Endodermal cell (in vitro differentiated cells): ENCODE measurements at regions not wholly inside any gene's neighbourhood (a gene's known extent, or its start where the extent isn't known, plus 50 kb on each side); places are given as distances from the start of the nearest gene placed in this dataset.

ENCODE experiments used
- DNase-seq: peaks from one replicate; pipeline ENCODE4 v3.0.0-alpha.2; 2017
- H3K27ac ChIP-seq: 2 replicates; pipeline ENCODE4 v1.5.1; 2013; ENCODE audit warnings: mild to moderate bottlenecking, low read depth, low read length, moderate library complexity
- H3K27me3 ChIP-seq: 2 replicates; pipeline ENCODE4 v1.6.1; 2013; ENCODE audit warnings: mild to moderate bottlenecking, low read length, moderate library complexity; ENCODE audit not compliant: insufficient read depth, control insufficient read depth, poor library complexity, severe bottlenecking
- H3K36me3 ChIP-seq: 2 replicates; pipeline ENCODE4 v1.7.0; 2013; ENCODE audit warnings: mild to moderate bottlenecking, low read length, moderate library complexity; ENCODE audit not compliant: control insufficient read depth, insufficient read depth
- H3K4me1 ChIP-seq: one replicate; pipeline ENCODE4 v1.7.0; 2013; ENCODE audit warnings: low read length; ENCODE audit not compliant: control insufficient read depth, insufficient read depth
- H3K4me3 ChIP-seq: 2 replicates; pipeline ENCODE4 v1.5.1; 2013; ENCODE audit warnings: mild to moderate bottlenecking, low read length, moderate library complexity
- H3K9ac ChIP-seq: 2 replicates; pipeline ENCODE4 v1.6.1; 2013; ENCODE audit warnings: mild to moderate bottlenecking, low read length, moderate library complexity; ENCODE audit not compliant: poor library complexity, severe bottlenecking; ENCODE audit errors: extremely low read depth
- H3K9me3 ChIP-seq: 2 replicates; pipeline ENCODE4 v1.6.1; 2013; ENCODE audit warnings: mild to moderate bottlenecking, low read length, moderate library complexity; ENCODE audit not compliant: control insufficient read depth
- H3K27ac Mint-ChIP-seq: 2 replicates; pipeline ENCODE4 v1.8.0; 2020; ENCODE audit warnings: mixed read lengths
- H3K27me3 Mint-ChIP-seq: 2 replicates; pipeline ENCODE4 v1.8.0; 2021; ENCODE audit warnings: mild to moderate bottlenecking, mixed read lengths; ENCODE audit not compliant: insufficient read depth
- H3K36me3 Mint-ChIP-seq: 2 replicates; pipeline ENCODE4 v1.8.0; 2020; ENCODE audit warnings: low read depth, mixed read lengths
- H3K4me1 Mint-ChIP-seq: 2 replicates; pipeline ENCODE4 v1.8.0; 2020; ENCODE audit warnings: mixed read lengths
- H3K4me3 Mint-ChIP-seq: 2 replicates; pipeline ENCODE4 v1.8.0; 2020; ENCODE audit warnings: mild to moderate bottlenecking, moderate library complexity, mixed read lengths
- H3K9me3 Mint-ChIP-seq: 2 replicates; pipeline ENCODE4 v1.8.0; 2020; ENCODE audit warnings: mild to moderate bottlenecking, mixed read lengths
- CTCF ChIP-seq: fragments of 200-600 bp; sonication (generic); conservative IDR thresholded peaks from 2 replicates; pipeline ENCODE4 v1.5.0; 2021; ENCODE audit warnings: antibody characterized with exemption, mild to moderate bottlenecking
- WGBS, 2 experiments: methylation state at CpG; one replicate each; pipeline versions ENCODE4 v1.1.5 to v1.1.7; 2013; ENCODE audit warnings: missing lambda C conversion rate in 2 of 2, mixed read lengths in 1 of 2; ENCODE audit not compliant: insufficient coverage in 1 of 2, insufficient read length in 1 of 2; 5-methylcytosine and 5-hydroxymethylcytosine counted together

DNA sequence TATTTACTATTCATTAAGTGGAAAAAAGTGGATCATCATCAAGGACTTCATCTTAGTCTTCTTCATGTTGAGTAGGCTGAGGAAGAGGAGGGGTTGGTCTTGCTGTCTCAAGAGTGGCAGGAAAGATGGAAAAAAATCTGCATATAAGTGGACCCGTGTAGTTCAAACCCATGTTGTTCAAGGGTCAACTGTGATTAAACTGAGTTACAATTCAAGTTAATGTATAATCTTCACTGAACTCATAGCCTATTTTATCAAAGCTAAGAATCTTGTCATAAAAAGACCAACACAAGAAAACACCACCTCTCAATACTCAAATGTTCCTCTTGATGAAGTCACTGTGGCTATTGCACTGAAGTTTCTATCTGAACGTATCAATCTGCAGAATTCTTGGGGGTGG is 260.2 kb downstream of the FNDC1 start:
- no peaks in the 10 kb centered on the region for H3K4me1 Mint-ChIP-seq

DNA sequence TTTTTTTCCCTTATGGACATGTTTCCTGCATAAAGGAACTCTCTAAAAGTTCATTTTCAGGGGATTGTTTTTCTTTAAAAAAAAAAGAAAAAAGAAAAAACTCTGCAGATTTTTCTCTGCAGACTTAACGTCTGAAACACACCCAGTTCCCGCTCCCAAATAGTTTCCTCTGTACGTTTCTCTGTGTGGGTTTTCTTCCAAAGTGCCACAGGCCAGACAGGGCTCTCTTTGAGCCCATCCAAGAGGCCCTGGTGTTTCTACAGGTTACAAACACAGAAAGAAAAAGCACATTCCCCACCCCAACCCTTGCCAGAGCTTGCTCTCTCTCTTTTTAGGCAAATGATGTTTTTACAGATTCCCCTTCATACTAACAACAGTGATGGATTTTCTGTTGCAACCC is 258.6 kb downstream of the FNDC1 start:
- no peak overlapping the region for H3K4me3 Mint-ChIP-seq
- H3K27ac Mint-ChIP-seq = no peak overlapping the region
- Histone ChIP-seq H3K27me3 (no peaks in the 10 kb centered on the region), H3K9ac (no peak overlapping the region), H3K36me3 (no peaks in the 10 kb centered on the region), H3K27ac (no peak overlapping the region), H3K9me3 (peaks cover 44% of the 10 kb centered on the region), H3K4me1 (no peaks in the 10 kb centered on the region), H3K4me3 (no peak overlapping the region)
- H3K36me3 Mint-ChIP-seq = no peaks in the 10 kb centered on the region
- H3K9me3 Mint-ChIP-seq = peaks cover 5% of the 10 kb centered on the region
- 65% methylated on average over 3 of the region's 3 CpGs; no CpG with 5 or more reads in 1 of the 2 experiments for WGBS, 2 experiments
- TF ChIP-seq CTCF = no peak
- peaks cover 9% of the 10 kb centered on the region for H3K27me3 Mint-ChIP-seq
- DNase-seq = no peak
- H3K4me1 Mint-ChIP-seq = no peaks in the 10 kb centered on the region

More for the DNA sequence above, 260.2 kb downstream of the FNDC1 start:
- H3K27me3 ChIP-seq = no peaks in the 10 kb centered on the region
- WGBS, 2 experiments = 50 to 68% methylated on average over 2 of the region's 2 CpGs
- H3K27ac ChIP-seq = no peak overlapping the region
- Mint-ChIP-seq H3K36me3 (no peaks in the 10 kb centered on the region), H3K27ac (no peak overlapping the region), H3K9me3 (peaks cover 15% of the 10 kb centered on the region), H3K27me3 (peaks cover 12% of the 10 kb centered on the region), H3K4me3 (no peak overlapping the region)
- no peak overlapping the region for H3K4me3 ChIP-seq
- no peaks in the 10 kb centered on the region for H3K4me1 ChIP-seq
- DNase-seq = no peak
- H3K36me3 ChIP-seq = no peaks in the 10 kb centered on the region
- peaks cover 56% of the 10 kb centered on the region for H3K9me3 ChIP-seq
- no peak overlapping the region for H3K9ac ChIP-seq
- no peak for TF ChIP-seq CTCF

- H3K4me1 Mint-ChIP-seq = no peaks in the 10 kb centered on the region
- H3K27me3 Mint-ChIP-seq = peaks cover 9% of the 10 kb centered on the region
- no peak for DNase-seq
- no peak for TF ChIP-seq CTCF
- no peak overlapping the region for H3K9ac ChIP-seq
- peaks cover 4% of the 10 kb centered on the region for H3K9me3 Mint-ChIP-seq
- WGBS, 2 experiments = 71 to 96% methylated on average over 4 to 5 of the region's 5 CpGs
- no peak overlapping the region for H3K4me3 ChIP-seq
- no peak overlapping the region for H3K4me3 Mint-ChIP-seq
- H3K4me1 ChIP-seq = no peaks in the 10 kb centered on the region
- H3K9me3 ChIP-seq = peaks cover 44% of the 10 kb centered on the region
- H3K36me3 Mint-ChIP-seq = no peaks in the 10 kb centered on the region
- H3K27ac Mint-ChIP-seq = no peak overlapping the region
- no peak overlapping the region for H3K27ac ChIP-seq
- H3K36me3 ChIP-seq = no peaks in the 10 kb centered on the region
- no peaks in the 10 kb centered on the region for H3K27me3 ChIP-seq
Observed at GRCh38 chr6:159427335-159427734, 258.1 kb downstream of the FNDC1 start.
